GM19468 (cell line): ENCODE measurements at regions not wholly inside any gene's neighbourhood (a gene's known extent, or its start where the extent isn't known, plus 50 kb on each side); places are given as distances from the start of the nearest gene placed in this dataset.
"Not testable (repeated sequence)": the region's sequence is repeated elsewhere in the genome, so short reads cannot be mapped to it uniquely, and the experiment has no call there.

Experiments used
- ATAC-seq: cut with Tn5 transposase; IDR thresholded peaks from one replicate; pipeline ENCODE4 v1.9.1; 2021; ENCODE audit warnings: mild to moderate bottlenecking, moderate library complexity, moderate number of reproducible peaks; ENCODE audit not compliant: unreplicated experiment; ENCODE audit errors: extremely low read depth

GRCh38 chr3:182303169-182303568 is 490.1 kb upstream of the ATP11B start:
- ATAC-seq = no peak

DNA sequence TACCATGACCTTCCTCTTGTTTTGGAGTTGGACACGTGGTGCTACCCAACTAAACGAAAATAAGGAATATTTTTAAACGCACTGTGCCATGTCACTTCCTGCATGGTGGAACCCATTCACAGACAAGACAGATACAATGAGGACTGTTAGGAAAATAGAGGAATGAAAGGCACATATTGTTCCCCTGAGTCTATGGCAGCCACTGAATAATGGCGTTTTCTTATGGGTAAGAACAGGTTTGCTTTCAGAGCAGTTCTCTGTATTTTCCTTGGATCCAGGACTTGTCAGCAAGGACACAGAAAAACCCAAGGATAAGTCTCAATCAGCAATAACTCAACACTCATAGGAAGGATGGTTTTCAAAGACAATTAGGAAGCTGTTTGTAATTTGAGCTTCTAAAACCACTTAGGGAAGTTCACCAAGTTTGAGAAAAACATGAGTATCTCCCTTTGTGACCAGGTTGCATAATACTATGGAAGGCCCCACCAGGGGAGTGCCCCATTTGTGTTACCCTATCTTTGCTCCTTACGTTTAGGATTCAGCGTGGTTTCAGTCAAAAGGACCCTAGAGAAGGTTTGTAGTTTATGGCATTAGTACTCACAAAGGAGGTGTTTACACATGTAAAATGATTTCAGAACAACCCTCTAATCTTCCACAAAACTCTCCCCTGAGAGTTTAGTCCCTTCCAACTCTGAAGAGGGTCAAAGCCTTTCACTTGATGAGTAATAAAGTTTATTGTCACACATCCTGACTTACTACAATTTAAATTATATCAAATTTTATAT is 487.2 kb upstream of the ATP11B start:
- no peak for ATAC-seq

GRCh38 chr3:182308328-182308727 is 485.0 kb upstream of the ATP11B start:
- no peak for ATAC-seq

- ATAC-seq = no peak
Observed at GRCh38 chr3:182309120-182309519, 484.2 kb upstream of the ATP11B start.

DNA sequence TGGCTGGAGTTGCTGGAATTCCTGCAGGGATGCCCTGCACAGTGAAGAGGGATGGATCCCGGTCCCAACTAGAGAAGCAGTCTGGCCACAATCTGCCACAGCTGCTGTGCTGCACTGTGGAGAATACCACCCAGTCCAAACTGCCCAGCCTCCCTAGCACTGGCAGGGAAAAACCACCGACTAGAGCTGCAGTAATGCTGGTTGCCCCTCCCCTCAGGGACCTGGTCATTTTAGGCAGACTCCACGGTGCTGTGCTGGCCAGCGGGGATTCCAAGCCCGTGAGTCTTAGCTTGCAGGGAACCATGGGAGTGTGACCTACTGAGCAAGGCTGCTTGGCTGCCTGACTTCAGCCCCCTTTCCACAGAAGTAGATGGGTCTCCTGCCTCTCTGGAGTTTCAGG is 478.0 kb upstream of the ATP11B start:
- ATAC-seq = no peak

GRCh38 chr3:182323126-182323700 is 470.1 kb upstream of the ATP11B start:
- no peak for ATAC-seq

DNA sequence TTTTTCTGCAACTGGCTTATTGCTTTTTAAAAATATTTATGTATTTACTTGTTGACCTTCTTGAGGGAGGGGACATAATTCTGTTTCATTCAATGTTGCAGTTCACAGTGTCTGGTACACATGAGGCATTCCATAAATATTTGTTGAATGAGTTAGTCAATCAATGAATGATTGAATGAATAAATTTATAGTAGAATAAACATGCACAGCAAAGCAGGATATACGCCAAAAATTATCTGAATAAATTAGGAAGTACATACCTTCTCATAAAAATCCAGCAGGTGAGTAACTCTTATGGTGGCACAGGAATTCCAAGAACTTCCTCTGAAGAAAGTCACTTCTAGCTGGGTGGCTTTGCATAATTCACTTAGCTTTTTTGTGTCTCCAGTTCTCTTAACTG is 469.4 kb upstream of the ATP11B start:
- no peak for ATAC-seq

DNA sequence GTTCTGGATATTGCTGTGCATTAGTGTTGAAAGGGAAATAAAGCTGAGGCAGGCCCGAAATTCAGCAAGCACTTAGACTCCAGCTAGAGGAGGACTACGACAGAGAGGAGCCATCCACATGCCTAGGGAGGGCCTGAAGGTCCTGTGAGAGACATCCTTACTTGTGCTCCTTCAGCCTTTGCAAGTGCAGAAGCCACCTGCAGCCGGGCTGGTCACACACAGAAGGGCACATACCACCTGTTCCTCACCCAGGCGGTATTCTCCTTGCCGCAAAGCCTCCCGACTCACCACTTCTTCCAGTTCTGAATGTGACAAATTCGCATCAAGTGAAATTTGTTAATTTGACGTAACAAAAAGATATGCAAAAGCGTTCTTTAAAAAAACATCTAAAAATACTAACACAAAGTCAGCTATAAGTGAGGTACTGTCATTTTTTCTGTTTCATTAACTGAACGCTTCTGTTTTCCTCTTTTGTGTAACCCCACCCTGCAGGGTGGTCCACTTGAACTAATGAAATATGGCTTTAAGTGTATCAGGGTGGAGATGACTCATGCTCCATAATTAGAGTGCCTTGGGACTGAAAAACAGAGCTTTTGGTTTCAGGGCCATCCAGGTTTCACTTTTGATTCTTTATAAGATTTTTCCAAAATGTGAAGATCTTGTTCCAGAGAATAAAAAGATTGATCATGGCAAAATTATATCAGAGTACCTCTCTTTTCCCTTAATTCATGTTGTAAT is 467.9 kb upstream of the ATP11B start:
- no peak for ATAC-seq

- ATAC-seq = no peak
Observed at GRCh38 chr3:182327196-182327681, 466.1 kb upstream of the ATP11B start.

- ATAC-seq = no peak
Observed at GRCh38 chr3:182330646-182331045, 462.7 kb upstream of the ATP11B start.

GRCh38 chr3:182331341-182331740 is 462.0 kb upstream of the ATP11B start:
- ATAC-seq = no peak

DNA sequence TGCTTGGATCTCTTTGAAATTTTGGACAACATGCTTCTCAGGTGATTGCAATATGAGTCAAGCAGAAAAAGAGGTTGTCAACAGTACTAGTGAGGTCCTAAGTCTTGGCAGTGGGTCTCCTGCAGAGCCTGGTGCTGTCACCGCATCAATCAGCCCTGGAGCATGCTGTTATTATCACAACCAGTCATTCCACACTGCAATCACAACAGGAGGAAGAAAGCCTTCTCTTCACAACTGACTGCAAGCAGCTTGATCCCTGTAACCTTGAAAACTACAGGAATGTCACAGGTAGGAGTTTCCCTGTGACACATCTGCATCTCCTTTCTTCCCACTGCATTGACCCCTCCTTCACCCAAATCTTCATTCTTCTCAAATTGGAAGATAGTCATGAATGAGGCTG is 451.1 kb upstream of the ATP11B start:
- ATAC-seq = no peak

DNA sequence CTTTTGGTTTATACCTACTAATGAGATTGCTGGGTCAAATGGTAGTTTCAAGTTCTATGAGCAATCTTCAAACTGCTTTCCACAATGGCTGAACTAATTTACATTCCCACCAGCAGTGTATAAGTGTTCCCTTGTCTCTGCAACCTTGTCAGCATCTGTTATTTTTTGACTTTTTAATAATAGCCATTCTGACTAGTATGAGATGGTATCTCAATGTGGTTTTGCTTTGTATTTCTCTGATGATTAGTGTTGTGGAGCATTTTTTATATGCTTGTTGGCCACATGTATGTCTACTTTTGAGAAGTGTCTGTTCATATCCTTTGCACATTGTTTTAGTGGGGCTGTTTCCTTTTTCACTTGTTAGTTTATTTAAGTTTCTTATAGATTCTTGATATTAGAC is 449.3 kb upstream of the ATP11B start:
- not testable (repeated sequence) for ATAC-seq

DNA sequence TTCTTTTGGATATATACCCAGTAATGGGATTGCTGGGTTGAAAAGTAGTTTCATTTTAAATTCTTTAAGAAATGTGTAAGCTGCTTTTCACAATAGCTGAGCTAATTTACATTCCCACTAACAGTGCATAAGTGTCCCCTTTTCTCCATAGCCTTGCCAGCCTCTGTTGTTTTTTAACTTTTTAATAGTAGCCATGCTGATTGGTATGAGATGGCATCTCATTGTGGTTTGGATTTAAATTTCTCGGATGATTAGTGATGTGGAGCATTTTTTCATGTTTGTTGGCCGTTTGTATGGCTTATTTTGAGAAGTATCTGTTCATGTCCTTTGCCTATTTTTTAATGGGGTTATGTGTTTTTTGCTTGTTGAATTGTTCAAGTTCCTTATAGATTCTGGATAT is 444.3 kb upstream of the ATP11B start:
- no peak for ATAC-seq

DNA sequence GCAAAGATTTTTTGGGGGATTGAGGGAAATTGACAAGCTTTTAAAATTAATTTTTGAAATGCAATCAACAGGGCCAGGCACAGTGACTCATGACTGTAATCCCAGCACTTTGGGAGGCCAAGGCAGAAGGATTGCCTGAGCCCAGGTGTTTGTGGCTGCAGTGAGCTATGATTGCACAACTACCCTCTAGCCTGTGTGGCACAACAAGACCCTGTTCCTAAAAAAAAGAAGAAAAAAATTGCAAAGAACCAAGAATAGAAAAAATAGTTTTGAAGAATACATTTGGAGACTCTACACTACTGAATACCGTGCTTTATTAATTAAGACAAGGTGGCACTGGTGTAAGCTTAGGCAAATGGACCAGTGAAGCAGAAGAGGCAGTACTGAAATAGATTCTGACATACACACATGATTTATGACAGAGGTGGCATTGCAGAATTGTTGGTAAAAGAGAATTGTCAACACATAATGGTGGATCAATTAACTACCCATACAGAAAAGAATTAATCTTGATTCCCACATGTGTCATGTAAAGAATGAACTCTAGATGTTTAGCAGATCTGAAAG is 443.3 kb upstream of the ATP11B start:
- ATAC-seq = no peak

- ATAC-seq = no peak
Observed at GRCh38 chr3:182357928-182358327, 435.4 kb upstream of the ATP11B start.

DNA sequence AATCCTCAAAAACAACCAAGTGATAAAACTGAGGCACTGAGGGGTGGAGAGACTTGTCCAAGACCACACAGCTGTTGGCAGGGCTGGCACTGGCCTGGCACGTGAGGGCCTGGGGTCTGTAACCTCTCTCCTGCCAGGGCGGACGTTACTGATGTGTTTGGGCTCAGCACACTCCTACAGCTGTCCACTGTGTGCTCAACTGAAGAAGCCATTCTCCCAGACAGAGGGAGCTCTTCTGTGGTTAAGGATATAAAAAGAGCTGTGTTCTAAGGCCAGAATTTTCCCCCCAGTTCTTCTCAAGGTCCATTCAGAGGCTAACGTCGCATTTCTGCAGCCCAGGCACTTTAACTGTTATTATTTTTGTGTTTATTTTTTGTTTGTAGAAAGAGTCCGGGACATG is 429.0 kb upstream of the ATP11B start:
- ATAC-seq = no peak

- ATAC-seq = no peak
Observed at GRCh38 chr3:182364723-182365650, 428.3 kb upstream of the ATP11B start.

- no peak for ATAC-seq
Observed at GRCh38 chr3:182366746-182367145, 426.6 kb upstream of the ATP11B start.

DNA sequence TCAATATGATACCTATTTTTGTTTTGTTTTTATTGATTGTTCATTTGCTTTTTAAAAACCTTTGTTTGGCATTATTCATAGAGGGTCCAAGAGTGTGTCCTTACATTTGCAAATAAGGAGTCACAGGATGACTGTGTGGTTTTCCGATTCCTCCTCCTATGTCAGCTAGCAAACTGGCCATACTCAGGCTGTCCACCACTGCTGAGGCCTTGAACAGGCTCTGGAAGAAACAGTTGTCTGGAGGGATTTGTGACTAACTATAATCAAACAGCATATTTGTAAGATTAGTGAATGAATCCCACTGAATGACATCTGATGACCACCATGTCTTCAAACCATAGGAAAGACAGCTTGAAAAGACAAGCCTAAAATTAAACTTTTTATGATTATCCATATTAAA is 423.4 kb upstream of the ATP11B start:
- no peak for ATAC-seq
